WTC11 (cell line): ENCODE measurements at regions not wholly inside any gene's neighbourhood (a gene's known extent, or its start where the extent isn't known, plus 50 kb on each side); places are given as distances from the start of the nearest gene placed in this dataset.

ENCODE experiments used
- ATAC-seq: fragments of 200-7000 bp; cut with Tn5 transposase; 2 replicates; pipeline ENCODE4 v1.10.0; 2021; ENCODE audit warnings: mild to moderate bottlenecking, moderate library complexity
- CTCF ChIA-PET: fragments of 300-600 bp; sonication (Branson Sonifier 250); formaldehyde crosslinking; loops from one replicate; lab custom pipeline; 2021; ENCODE audit warnings: antibody characterized with exemption; lab: Charles Lee
- POLR2A ChIA-PET: fragments of 350-600 bp; sonication (Branson Sonifier 250); formaldehyde crosslinking; loops from one replicate; lab custom pipeline; 2021; ENCODE audit warnings: antibody characterized with exemption; lab: Charles Lee
- DNase-seq: peaks from one replicate; pipeline ENCODE4 v3.0.0; 2021; ENCODE audit warnings: low spot score
- H3K27ac Mint-ChIP-seq: 2 replicates; pipeline ENCODE4 v1.8.0; 2021; ENCODE audit warnings: mixed read lengths
- H3K27me3 Mint-ChIP-seq: 2 replicates; pipeline ENCODE4 v1.8.0; 2021; ENCODE audit warnings: low read depth, mild to moderate bottlenecking, moderate library complexity, mixed read lengths
- H3K36me3 Mint-ChIP-seq: 2 replicates; pipeline ENCODE4 v1.8.0; 2021; ENCODE audit warnings: mixed read lengths
- H3K4me1 Mint-ChIP-seq: 2 replicates; pipeline ENCODE4 v1.8.0; 2022; ENCODE audit warnings: mixed read lengths
- H3K4me3 Mint-ChIP-seq: 2 replicates; pipeline ENCODE4 v1.8.0; 2021; ENCODE audit warnings: mild to moderate bottlenecking, moderate library complexity, mixed read lengths
- H3K9me3 Mint-ChIP-seq: 2 replicates; pipeline ENCODE4 v1.8.0; 2021; ENCODE audit warnings: mixed read lengths
- E2F1 ChIP-seq: sonication (generic); formaldehyde crosslinking; IDR thresholded peaks from 2 replicates; pipeline ENCODE4 v1.8.0; 2022; ENCODE audit warnings: mild to moderate bottlenecking, missing genetic modification reagents
- E2F5 ChIP-seq: sonication (generic); formaldehyde crosslinking; IDR thresholded peaks from 2 replicates; pipeline ENCODE4 v1.8.1; 2022; ENCODE audit warnings: mild to moderate bottlenecking, moderate library complexity, missing genetic modification reagents
- ERG ChIP-seq: fragments of 250-450 bp; sonication (Bioruptor Pico); IDR thresholded peaks from 2 replicates; pipeline ENCODE4 v1.8.0; 2021; ENCODE audit warnings: mild to moderate bottlenecking
- JAZF1 ChIP-seq: fragments of 250-450 bp; sonication (Bioruptor Pico); IDR thresholded peaks from 2 replicates; pipeline ENCODE4 v1.9.0; 2021; ENCODE audit warnings: moderate library complexity, mild to moderate bottlenecking, inconsistent platforms
- JUN ChIP-seq: sonication (generic); formaldehyde crosslinking; IDR thresholded peaks from 2 replicates; pipeline ENCODE4 v1.8.0; 2023; ENCODE audit warnings: mild to moderate bottlenecking, missing genetic modification reagents
- NR2C2 ChIP-seq: sonication (generic); formaldehyde crosslinking; IDR thresholded peaks from 2 replicates; pipeline ENCODE4 v1.8.0; 2022; ENCODE audit warnings: mild to moderate bottlenecking, missing genetic modification reagents
- OVOL2 ChIP-seq: fragments of 250-450 bp; sonication (Bioruptor Pico); IDR thresholded peaks from 2 replicates; pipeline ENCODE4 v1.9.0; 2021; ENCODE audit warnings: mild to moderate bottlenecking, borderline replicate concordance
- PREB ChIP-seq: sonication (generic); formaldehyde crosslinking; IDR thresholded peaks from 2 replicates; pipeline ENCODE4 v1.8.1; 2022; ENCODE audit warnings: mild to moderate bottlenecking, missing genetic modification reagents, moderate library complexity, borderline replicate concordance
- SMAD3 ChIP-seq: sonication (generic); formaldehyde crosslinking; IDR thresholded peaks from 2 replicates; pipeline ENCODE4 v1.8.0; 2022; ENCODE audit warnings: missing genetic modification reagents, mild to moderate bottlenecking, borderline replicate concordance
- SMAD4 ChIP-seq: sonication (generic); formaldehyde crosslinking; IDR thresholded peaks from 2 replicates; pipeline ENCODE4 v1.8.0; 2022; ENCODE audit warnings: mild to moderate bottlenecking, missing genetic modification reagents
- SOX15 ChIP-seq: fragments of 250-450 bp; sonication (Bioruptor Pico); IDR thresholded peaks from 2 replicates; pipeline ENCODE4 v1.9.0; 2021; ENCODE audit warnings: mild to moderate bottlenecking
- STAT6 ChIP-seq: sonication (generic); formaldehyde crosslinking; conservative IDR thresholded peaks from 2 replicates; pipeline ENCODE4 v1.8.1; 2023; ENCODE audit warnings: mild to moderate bottlenecking, low read depth, missing genetic modification reagents, moderate library complexity
- USF1 ChIP-seq: sonication (generic); formaldehyde crosslinking; IDR thresholded peaks from 2 replicates; pipeline ENCODE4 v1.8.0; 2022; ENCODE audit warnings: mild to moderate bottlenecking, missing genetic modification reagents
- ZBTB43 ChIP-seq: sonication (generic); formaldehyde crosslinking; IDR thresholded peaks from 2 replicates; pipeline ENCODE4 v1.8.1; 2023; ENCODE audit warnings: mild to moderate bottlenecking, missing genetic modification reagents
- ZNF138 ChIP-seq: sonication (generic); formaldehyde crosslinking; conservative IDR thresholded peaks from 2 replicates; pipeline ENCODE4 v1.8.1; 2022; ENCODE audit warnings: mild to moderate bottlenecking, moderate library complexity, missing genetic modification reagents
- ZNF263 ChIP-seq: sonication (generic); formaldehyde crosslinking; IDR thresholded peaks from 2 replicates; pipeline ENCODE4 v1.8.1; 2022; ENCODE audit warnings: low read depth, mild to moderate bottlenecking, moderate library complexity, missing genetic modification reagents
- ZNF281 ChIP-seq: sonication (generic); formaldehyde crosslinking; IDR thresholded peaks from 2 replicates; pipeline ENCODE4 v1.8.0; 2023; ENCODE audit warnings: mild to moderate bottlenecking, missing genetic modification reagents
- ZNF396 ChIP-seq: fragments of 250-450 bp; sonication (Bioruptor Pico); IDR thresholded peaks from 2 replicates; pipeline ENCODE4 v1.8.0; 2021; ENCODE audit warnings: mild to moderate bottlenecking, moderate library complexity, borderline replicate concordance
- ZNF416 ChIP-seq: fragments of 250-450 bp; sonication (Bioruptor Pico); IDR thresholded peaks from 2 replicates; pipeline ENCODE4 v1.9.0; 2021; ENCODE audit warnings: mild to moderate bottlenecking, inconsistent platforms
- ZNF671 ChIP-seq: fragments of 250-450 bp; sonication (Bioruptor Pico); IDR thresholded peaks from 2 replicates; pipeline ENCODE4 v1.8.0; 2021; ENCODE audit warnings: mild to moderate bottlenecking

- no peak for DNase-seq
- ChIA-PET CTCF (no interaction called here), POLR2A (no interaction called here)
- Mint-ChIP-seq H3K4me3 (no peak overlapping the region), H3K27me3 (no peaks in the 10 kb centered on the region), H3K9me3 (peaks cover 20% of the 10 kb centered on the region), H3K27ac (no peak overlapping the region), H3K4me1 (no peaks in the 10 kb centered on the region), H3K36me3 (no peaks in the 10 kb centered on the region)
- TF ChIP-seq SMAD4 (CRISPR knock-in tag) = no peak
- no peak for TF ChIP-seq ZBTB43 (CRISPR knock-in tag)
- no peak for TF ChIP-seq E2F1
- ATAC-seq = no peak
Measured at GRCh38 chr2:190817082-190817481, 63.5 kb upstream of the GLS start.

GRCh38 chr2:190819840-190820301, 60.8 kb upstream of the GLS start:
- ATAC-seq = no peak
- no peak for TF ChIP-seq ZNF281 (CRISPR knock-in tag)
- TF ChIP-seq NR2C2 (CRISPR knock-in tag) = no peak
- TF ChIP-seq JUN (CRISPR knock-in tag) = no peak
- TF ChIP-seq ERG (CRISPR knock-in tag) = no peak
- no peak for TF ChIP-seq USF1 (CRISPR knock-in tag)
- TF ChIP-seq JAZF1 (CRISPR knock-in tag) = no peak
- TF ChIP-seq PREB (CRISPR knock-in tag) = no peak
- TF ChIP-seq ZNF416 (CRISPR knock-in tag) = no peak
- no peak for TF ChIP-seq ZNF263 (CRISPR knock-in tag)
- TF ChIP-seq ZNF396 = no peak
- TF ChIP-seq E2F5 = no peak
- no peak for TF ChIP-seq ZNF138 (CRISPR knock-in tag)
- no peak for TF ChIP-seq STAT6
- TF ChIP-seq ZNF671 (CRISPR knock-in tag) = no peak
- TF ChIP-seq SOX15 (CRISPR knock-in tag) = no peak
- no peak for TF ChIP-seq OVOL2
- no peak for TF ChIP-seq SMAD3 (CRISPR knock-in tag)
- TF ChIP-seq SMAD4 (CRISPR knock-in tag) = no peak
- TF ChIP-seq, all 79 proteins: peak for 0
- no peaks in the 10 kb centered on the region for H3K36me3 Mint-ChIP-seq

More at GRCh38 chr2:190819840-190820301, 60.8 kb upstream of the GLS start:
- no peak overlapping the region for H3K27ac Mint-ChIP-seq
- H3K27me3 Mint-ChIP-seq = no peaks in the 10 kb centered on the region
- DNase-seq = no peak
- peaks cover 20% of the 10 kb centered on the region for H3K9me3 Mint-ChIP-seq
- H3K4me3 Mint-ChIP-seq = no peak overlapping the region
- POLR2A ChIA-PET = no interaction called here
- CTCF ChIA-PET = no interaction called here
- no peaks in the 10 kb centered on the region for H3K4me1 Mint-ChIP-seq
